H1 (cell line): ENCODE measurements at regions not wholly inside any gene's neighbourhood (a gene's known extent, or its start where the extent isn't known, plus 50 kb on each side); places are given as distances from the start of the nearest gene placed in this dataset.

Experiments used
- CBX8 ChIP-seq: fragments of 300-800, 300-1000 bp; sonication (generic); IDR thresholded peaks from 2 replicates; pipeline ENCODE4 v1.7.1; 2016; ENCODE audit warnings: low read depth, low read length, borderline replicate concordance
- GABPA ChIP-seq: IDR thresholded peaks from 2 replicates; pipeline ENCODE4 v1.6.1; 2011; ENCODE audit warnings: mild to moderate bottlenecking, low read length, moderate library complexity, borderline replicate concordance; ENCODE audit not compliant: insufficient read depth

- TF ChIP-seq GABPA, result no peak
- TF ChIP-seq CBX8, result no peak
Measured at GRCh38 chr1:195434566-195435203, 1173.6 kb downstream of the KCNT2 start (continued).
